ENCODE measurements at regions not wholly inside any gene's neighbourhood (a gene's known extent, or its start where the extent isn't known, plus 50 kb on each side); places are given as distances from the start of the nearest gene placed in this dataset.

DNA sequence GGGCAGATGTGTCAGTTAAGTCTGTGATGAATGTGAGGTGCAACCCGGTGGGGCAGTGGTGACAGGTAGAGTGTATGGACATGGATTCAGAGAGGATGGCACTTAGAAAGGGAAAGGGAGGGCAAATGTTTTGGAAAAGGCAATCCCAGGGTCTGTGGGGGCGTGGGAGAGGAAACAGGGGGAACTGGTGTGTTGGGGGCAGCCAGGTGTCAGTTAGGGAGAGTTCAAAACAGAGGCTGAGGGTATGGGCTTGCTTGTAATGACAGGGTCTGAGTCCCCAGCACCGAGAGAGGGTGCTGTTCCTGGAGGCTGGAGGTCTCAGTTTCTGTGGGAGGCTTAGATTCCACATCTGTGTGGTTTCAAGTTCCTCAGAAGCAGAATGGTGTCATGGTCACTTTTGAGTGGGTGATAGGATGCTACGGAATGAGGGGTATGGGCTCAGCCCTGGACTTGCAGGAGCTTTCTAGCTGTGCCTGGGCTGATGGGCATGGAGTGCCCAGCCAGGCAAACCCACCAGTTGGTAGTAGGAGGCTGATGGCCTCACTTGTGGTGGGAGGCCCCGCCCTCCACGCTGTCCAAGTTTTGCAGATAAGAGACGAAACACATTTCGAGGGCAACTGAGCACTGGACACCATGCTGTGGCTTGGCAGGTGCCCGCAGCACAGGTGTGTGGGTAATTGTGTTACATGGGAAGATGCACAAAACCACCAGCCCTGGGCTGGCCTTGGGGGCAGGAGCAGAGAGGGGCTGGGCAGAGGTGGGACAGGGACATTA, 209.4 kb downstream of the RPLP1 start:
- H3K4me3 ChIP-seq (ENCODE audit: low read depth, low read length), result no peak overlapping the region
- TF ChIP-seq, protein P1, sequence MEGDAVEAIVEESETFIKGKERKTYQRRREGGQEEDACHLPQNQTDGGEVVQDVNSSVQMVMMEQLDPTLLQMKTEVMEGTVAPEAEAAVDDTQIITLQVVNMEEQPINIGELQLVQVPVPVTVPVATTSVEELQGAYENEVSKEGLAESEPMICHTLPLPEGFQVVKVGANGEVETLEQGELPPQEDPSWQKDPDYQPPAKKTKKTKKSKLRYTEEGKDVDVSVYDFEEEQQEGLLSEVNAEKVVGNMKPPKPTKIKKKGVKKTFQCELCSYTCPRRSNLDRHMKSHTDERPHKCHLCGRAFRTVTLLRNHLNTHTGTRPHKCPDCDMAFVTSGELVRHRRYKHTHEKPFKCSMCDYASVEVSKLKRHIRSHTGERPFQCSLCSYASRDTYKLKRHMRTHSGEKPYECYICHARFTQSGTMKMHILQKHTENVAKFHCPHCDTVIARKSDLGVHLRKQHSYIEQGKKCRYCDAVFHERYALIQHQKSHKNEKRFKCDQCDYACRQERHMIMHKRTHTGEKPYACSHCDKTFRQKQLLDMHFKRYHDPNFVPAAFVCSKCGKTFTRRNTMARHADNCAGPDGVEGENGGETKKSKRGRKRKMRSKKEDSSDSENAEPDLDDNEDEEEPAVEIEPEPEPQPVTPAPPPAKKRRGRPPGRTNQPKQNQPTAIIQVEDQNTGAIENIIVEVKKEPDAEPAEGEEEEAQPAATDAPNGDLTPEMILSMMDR (IDR thresholded peaks at IDR 0.05; ENCODE audit: low read depth, low read length), result no peak

- TF ChIP-seq, protein P1 (IDR thresholded peaks at IDR 0.05; ENCODE audit: low read depth, low read length), result no peak
- H3K4me3 ChIP-seq (ENCODE audit: low read depth, low read length), result no peak overlapping the region
These were observed 210.0 kb downstream of the RPLP1 start for GRCh38 chr15:69662645-69663000.

- H3K4me3 ChIP-seq (ENCODE audit: low read depth, low read length), result no peak overlapping the region
- TF ChIP-seq, protein P1 (IDR thresholded peaks at IDR 0.05; ENCODE audit: low read depth, low read length), result no peak
These were observed 210.8 kb downstream of the RPLP1 start for GRCh38 chr15:69663441-69663840.

DNA sequence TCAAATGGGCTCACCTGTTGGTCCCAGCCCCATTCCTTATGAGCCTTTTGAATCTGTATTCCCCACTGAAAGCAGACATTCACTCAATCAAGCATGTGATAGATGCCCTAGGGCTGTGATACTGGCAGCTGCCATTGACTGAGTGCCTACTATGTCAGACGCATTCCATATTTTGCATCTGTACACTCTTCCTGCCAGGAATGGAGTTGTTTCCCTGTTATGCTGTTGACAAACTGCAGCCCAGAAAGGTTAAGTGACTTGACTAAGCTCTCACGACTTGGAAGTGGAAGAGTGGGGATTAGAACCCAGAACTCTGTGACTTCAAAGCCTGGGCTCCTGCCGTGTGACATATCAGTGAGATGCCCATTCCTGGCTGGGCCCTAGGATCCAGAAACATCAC, 211.4 kb downstream of the RPLP1 start:
- H3K4me3 ChIP-seq (ENCODE audit: low read depth, low read length), result no peak overlapping the region
- TF ChIP-seq, protein P1 (IDR thresholded peaks at IDR 0.05; ENCODE audit: low read depth, low read length), result no peak

GRCh38 chr15:69664572-69665571, 212.3 kb downstream of the RPLP1 start:
- TF ChIP-seq, protein P1 (IDR thresholded peaks at IDR 0.05; ENCODE audit: low read depth, low read length), result no peak
- no peak overlapping the region for H3K4me3 ChIP-seq (ENCODE audit: low read depth, low read length)

DNA sequence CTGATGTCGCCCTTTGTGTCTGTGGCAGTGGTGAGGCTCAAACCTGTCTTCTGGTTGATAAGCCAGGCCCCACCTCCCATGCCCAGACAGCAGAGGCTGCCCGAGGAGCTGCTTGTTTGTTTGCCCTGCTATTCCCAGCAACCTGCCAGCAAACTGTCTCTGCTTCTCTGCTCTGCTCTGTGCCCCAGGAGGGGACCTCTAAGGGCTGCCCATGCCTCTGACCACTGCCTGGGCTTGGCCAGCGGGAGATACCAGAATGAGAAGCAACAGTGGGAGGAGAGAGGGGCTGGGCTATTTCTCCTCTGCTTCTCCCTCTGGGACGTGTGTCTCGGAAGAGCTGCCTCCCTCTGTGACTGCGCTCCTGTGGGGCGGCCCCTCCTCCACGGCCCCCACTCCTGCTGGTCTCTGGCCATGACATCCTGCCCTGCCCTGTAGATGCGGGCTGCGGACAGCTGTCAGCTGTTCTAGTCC, 213.1 kb downstream of the RPLP1 start:
- no peak overlapping the region for H3K4me3 ChIP-seq (ENCODE audit: low read depth, low read length)
- TF ChIP-seq, protein P1 (IDR thresholded peaks at IDR 0.05; ENCODE audit: low read depth, low read length), result no peak
